Progenitor cell of endocrine pancreas (in vitro differentiated cells): ENCODE measurements at regions not wholly inside any gene's neighbourhood (a gene's known extent, or its start where the extent isn't known, plus 50 kb on each side); places are given as distances from the start of the nearest gene placed in this dataset.

Experiments used
- DNase-seq: peaks from one replicate; pipeline ENCODE4 v3.0.0; 2021; ENCODE audit warnings: low spot score; ENCODE audit not compliant: unreplicated experiment
- H3K27ac Mint-ChIP-seq: 2 replicates; pipeline ENCODE4 v1.8.0; 2021; ENCODE audit warnings: mild to moderate bottlenecking, moderate library complexity, mixed read lengths
- H3K27me3 Mint-ChIP-seq: 2 replicates; pipeline ENCODE4 v1.8.0; 2021; ENCODE audit warnings: mixed read lengths
- H3K36me3 Mint-ChIP-seq: 2 replicates; pipeline ENCODE4 v1.8.0; 2022; ENCODE audit warnings: mixed read lengths; ENCODE audit not compliant: insufficient read depth
- H3K4me1 Mint-ChIP-seq: 2 replicates; pipeline ENCODE4 v1.8.0; 2021; ENCODE audit warnings: low read depth, mixed read lengths
- H3K4me3 Mint-ChIP-seq: 2 replicates; pipeline ENCODE4 v1.8.0; 2021; ENCODE audit warnings: low read depth, mild to moderate bottlenecking, moderate library complexity, mixed read lengths
- H3K9me3 Mint-ChIP-seq: 2 replicates; pipeline ENCODE4 v1.8.0; 2021; ENCODE audit warnings: low read depth, mixed read lengths
- TF ChIP-seq, protein P1 (sequence below): fragments of 200-600 bp; sonication (generic); IDR thresholded peaks from one replicate; pipeline ENCODE4 v1.5.0; 2021; ENCODE audit warnings: antibody characterized with exemption, mild to moderate bottlenecking; ENCODE audit not compliant: unreplicated experiment

DNA sequence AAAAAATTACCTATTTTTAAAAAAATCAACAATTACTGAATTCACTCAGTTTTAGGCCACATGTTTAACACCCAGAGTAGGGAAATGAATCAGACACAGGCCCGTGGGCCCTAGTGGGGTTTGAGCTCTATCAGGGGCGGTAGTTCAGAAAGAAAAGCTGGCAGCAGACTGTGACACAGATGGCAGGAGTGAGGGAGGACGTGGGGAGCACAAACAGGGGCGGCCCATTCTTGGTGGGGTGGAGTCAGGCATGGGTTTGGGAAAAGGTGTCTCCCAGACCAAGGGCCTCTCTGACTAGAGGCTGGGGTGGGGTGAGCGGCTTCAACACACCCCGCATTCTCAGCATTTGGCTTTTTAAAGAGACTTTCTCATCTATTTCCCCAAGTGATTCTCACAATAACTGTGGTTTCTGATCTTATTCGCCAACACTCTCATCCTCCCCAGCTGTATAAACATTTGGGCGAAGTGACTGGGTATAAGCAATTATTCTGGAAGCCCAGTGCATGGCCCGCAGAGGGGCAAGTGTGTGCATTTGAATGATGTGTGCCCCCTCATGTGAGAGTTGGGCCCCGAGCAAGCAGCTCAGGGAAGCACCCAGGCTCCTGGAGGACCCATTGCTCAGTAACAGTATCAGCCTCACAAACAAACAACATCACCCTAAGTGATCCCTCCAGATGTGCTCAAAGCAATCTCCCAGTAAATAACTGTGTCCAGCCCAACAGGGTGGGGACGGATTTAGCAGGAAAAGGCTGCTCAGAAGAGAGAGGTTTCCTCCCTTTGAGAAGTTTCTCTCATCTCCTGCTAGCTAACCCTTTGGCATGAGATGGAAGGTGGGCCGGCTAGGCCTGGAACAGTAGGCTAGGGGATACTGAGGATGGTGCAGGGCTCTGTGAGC, 437.6 kb upstream of the ZMIZ1 start:
- Mint-ChIP-seq H3K27ac (no peak overlapping the region), H3K27me3 (peaks cover 33% of the 10 kb centered on the region), H3K4me3 (no peak overlapping the region), H3K9me3 (no peaks in the 10 kb centered on the region), H3K4me1 (peaks cover 25% of the 10 kb centered on the region), H3K36me3 (no peaks in the 10 kb centered on the region)
- TF ChIP-seq, protein P1, sequence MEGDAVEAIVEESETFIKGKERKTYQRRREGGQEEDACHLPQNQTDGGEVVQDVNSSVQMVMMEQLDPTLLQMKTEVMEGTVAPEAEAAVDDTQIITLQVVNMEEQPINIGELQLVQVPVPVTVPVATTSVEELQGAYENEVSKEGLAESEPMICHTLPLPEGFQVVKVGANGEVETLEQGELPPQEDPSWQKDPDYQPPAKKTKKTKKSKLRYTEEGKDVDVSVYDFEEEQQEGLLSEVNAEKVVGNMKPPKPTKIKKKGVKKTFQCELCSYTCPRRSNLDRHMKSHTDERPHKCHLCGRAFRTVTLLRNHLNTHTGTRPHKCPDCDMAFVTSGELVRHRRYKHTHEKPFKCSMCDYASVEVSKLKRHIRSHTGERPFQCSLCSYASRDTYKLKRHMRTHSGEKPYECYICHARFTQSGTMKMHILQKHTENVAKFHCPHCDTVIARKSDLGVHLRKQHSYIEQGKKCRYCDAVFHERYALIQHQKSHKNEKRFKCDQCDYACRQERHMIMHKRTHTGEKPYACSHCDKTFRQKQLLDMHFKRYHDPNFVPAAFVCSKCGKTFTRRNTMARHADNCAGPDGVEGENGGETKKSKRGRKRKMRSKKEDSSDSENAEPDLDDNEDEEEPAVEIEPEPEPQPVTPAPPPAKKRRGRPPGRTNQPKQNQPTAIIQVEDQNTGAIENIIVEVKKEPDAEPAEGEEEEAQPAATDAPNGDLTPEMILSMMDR = no peak
- no peak for DNase-seq

DNA sequence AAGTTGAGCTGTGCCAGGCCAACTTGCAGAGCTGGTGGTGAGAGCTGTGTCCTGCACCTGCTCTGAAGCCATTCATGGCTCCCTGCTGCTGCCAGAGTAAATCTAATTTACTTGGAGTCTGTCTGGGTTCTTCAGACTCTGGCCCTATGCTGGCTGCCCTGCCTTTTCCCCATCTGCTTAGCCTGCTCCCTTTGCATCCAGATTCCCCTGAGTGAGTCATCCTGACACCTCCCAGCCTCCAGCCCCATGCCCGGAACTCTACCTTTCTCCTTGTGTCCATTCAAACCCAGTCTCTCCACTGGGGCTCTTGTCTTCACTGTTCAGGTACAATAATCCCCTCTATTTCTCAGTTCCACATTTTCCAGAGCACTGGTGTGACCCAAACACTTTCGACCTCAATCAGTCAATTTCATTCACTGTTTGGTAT, 434.4 kb upstream of the ZMIZ1 start:
- Mint-ChIP-seq H3K36me3 (no peaks in the 10 kb centered on the region), H3K4me1 (peaks cover 13% of the 10 kb centered on the region), H3K27me3 (peaks cover 14% of the 10 kb centered on the region), H3K27ac (peak overlapping the region; percentile 0), H3K9me3 (no peaks in the 10 kb centered on the region), H3K4me3 (no peak overlapping the region)
- TF ChIP-seq, protein P1 = no peak
- no peak for DNase-seq

DNA sequence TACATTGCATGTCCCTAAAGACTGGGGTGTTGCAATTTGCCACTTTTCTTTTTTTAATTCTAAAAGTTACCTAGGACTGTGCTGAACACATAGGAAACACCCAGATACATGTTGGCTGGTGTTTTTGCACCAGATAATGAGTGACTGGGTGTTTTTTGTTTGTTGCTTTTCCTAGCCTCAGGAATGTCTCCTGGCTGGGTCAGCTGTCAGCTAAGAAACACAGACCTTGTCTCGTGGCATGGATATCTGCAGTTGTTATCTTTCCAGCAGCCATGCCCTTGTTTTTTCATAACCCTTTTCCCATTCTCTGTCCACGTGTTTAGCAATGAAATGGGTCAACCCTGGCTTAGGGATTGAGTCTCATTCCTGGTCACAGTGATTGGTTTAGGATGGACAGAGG, 433.9 kb upstream of the ZMIZ1 start:
- peak overlapping the region; percentile 0 for H3K27ac Mint-ChIP-seq
- no peak overlapping the region for H3K4me3 Mint-ChIP-seq

DNA sequence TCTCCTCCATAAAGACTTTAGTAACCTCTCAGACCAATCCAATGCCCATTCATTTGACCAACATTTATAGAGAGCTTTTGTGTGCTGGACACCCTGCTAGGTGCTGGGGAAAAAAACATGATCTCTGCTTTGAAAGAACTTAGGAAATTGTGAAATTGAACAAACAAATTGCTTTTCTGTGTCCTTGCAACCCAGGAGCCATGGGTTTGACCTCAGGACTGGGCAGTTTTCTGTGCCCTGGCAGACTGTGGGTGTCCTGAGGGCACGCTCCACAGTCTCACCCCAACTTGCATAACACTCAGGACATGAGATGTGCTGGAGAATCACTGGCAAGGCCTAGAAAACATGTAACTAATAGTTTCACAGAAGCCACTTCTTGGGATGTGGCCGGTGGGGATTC, 429.1 kb upstream of the ZMIZ1 start:
- H3K27me3 Mint-ChIP-seq = peaks cover 5% of the 10 kb centered on the region
- peaks cover 2% of the 10 kb centered on the region for H3K9me3 Mint-ChIP-seq
- H3K27ac Mint-ChIP-seq = no peak overlapping the region
- no peak for DNase-seq
- TF ChIP-seq, protein P1 = no peak
- H3K36me3 Mint-ChIP-seq = no peaks in the 10 kb centered on the region
- peaks cover 9% of the 10 kb centered on the region for H3K4me1 Mint-ChIP-seq
- no peak overlapping the region for H3K4me3 Mint-ChIP-seq

More for the DNA sequence above, 433.9 kb upstream of the ZMIZ1 start:
- no peaks in the 10 kb centered on the region for H3K9me3 Mint-ChIP-seq
- TF ChIP-seq, protein P1 = no peak
- peaks cover 9% of the 10 kb centered on the region for H3K27me3 Mint-ChIP-seq
- H3K36me3 Mint-ChIP-seq = no peaks in the 10 kb centered on the region
- H3K4me1 Mint-ChIP-seq = peaks cover 10% of the 10 kb centered on the region
- DNase-seq = no peak

- Mint-ChIP-seq H3K9me3 (peaks cover 8% of the 10 kb centered on the region), H3K4me3 (no peak overlapping the region), H3K27me3 (peaks cover 5% of the 10 kb centered on the region), H3K36me3 (no peaks in the 10 kb centered on the region), H3K27ac (no peak overlapping the region), H3K4me1 (peaks cover 3% of the 10 kb centered on the region)
- DNase-seq = no peak
- TF ChIP-seq, protein P1 = no peak
Observed at GRCh38 chr10:78640796-78641636, 427.8 kb upstream of the ZMIZ1 start.
